ENCODE measurements at regions not wholly inside any gene's neighbourhood (a gene's known extent, or its start where the extent isn't known, plus 50 kb on each side); places are given as distances from the start of the nearest gene placed in this dataset.

DNA sequence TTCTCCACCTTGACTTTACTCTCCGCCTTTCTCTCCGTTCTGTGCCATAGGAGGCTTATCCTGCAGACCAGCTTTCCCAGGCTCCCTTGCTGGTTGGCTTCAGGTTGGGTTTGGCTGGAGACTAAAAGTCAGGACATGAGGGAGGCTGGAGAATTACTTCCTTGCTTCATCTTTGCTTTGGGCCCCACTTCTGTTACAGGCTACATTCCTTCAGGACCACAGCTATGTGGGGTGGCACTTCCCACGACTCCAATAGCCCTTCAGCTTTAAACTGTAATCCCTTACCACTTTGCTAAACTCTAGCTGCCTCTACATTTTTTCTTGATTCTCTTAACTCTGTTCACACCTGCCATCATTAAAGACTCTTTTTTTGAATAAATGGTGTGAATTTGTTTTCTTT lies 186.7 kb upstream of the NR4A3 start:
- H3K4me3 ChIP-seq (replicated peaks in 1 of 2; ENCODE audit: low read depth in 2 of 2, low read length in 2 of 2) = no peak overlapping the region
- TF ChIP-seq, protein P1, sequence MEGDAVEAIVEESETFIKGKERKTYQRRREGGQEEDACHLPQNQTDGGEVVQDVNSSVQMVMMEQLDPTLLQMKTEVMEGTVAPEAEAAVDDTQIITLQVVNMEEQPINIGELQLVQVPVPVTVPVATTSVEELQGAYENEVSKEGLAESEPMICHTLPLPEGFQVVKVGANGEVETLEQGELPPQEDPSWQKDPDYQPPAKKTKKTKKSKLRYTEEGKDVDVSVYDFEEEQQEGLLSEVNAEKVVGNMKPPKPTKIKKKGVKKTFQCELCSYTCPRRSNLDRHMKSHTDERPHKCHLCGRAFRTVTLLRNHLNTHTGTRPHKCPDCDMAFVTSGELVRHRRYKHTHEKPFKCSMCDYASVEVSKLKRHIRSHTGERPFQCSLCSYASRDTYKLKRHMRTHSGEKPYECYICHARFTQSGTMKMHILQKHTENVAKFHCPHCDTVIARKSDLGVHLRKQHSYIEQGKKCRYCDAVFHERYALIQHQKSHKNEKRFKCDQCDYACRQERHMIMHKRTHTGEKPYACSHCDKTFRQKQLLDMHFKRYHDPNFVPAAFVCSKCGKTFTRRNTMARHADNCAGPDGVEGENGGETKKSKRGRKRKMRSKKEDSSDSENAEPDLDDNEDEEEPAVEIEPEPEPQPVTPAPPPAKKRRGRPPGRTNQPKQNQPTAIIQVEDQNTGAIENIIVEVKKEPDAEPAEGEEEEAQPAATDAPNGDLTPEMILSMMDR (IDR thresholded peaks at IDR 0.05; ENCODE audit: low read depth, low read length) = no peak
- peak in 1 of 2 donors; percentile 0 for DNase-seq (ENCODE audit: low read depth in 2 of 2)

DNA sequence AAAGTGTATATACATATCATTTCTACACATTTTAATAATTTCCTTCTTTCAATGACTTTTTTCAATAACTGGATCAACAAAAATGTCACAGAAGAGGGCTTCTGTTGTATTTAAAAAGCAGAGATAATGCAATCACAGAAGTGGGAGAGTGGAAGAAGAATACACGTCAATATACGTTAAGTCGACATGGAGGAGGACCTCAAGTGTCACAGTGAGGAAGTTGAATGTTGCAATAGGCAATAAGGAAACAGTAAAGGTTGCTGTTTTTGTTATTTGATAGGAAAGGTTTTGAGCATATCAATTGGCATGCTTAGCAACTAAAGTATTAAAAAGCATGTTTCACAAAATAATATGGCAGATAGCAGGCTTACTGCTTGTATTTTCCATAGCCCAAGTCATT lies 184.0 kb upstream of the NR4A3 start:
- H3K4me3 ChIP-seq (replicated peaks in 1 of 2; ENCODE audit: low read depth in 2 of 2, low read length in 2 of 2) = no peak overlapping the region
- TF ChIP-seq, protein P1 (IDR thresholded peaks at IDR 0.05; ENCODE audit: low read depth, low read length) = no peak
- DNase-seq (ENCODE audit: low read depth in 2 of 2) = no peak

DNA sequence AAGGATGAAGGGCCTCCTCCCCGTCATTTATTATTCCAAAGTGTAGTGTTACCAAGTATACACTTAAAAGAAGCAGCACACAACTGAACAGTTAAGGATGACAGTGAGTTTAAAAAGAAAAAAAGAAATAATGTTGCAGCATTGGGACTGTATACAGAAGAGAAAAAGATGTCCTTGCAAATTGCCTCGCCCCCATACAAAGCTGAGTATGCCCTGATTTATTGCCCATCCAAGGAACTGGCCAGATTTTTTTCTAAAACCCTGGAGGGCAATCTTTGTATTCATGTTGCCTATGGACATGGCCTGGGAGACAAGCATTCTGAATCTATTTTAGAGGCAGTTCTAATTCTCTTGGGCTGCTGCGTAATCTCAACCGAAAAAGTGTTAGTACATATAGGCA lies 182.7 kb upstream of the NR4A3 start:
- TF ChIP-seq, protein P1 (IDR thresholded peaks at IDR 0.05; ENCODE audit: low read depth, low read length) = no peak
- no peak for DNase-seq (ENCODE audit: low read depth in 2 of 2)
- H3K4me3 ChIP-seq (replicated peaks in 1 of 2; ENCODE audit: low read depth in 2 of 2, low read length in 2 of 2) = no peak overlapping the region

DNA sequence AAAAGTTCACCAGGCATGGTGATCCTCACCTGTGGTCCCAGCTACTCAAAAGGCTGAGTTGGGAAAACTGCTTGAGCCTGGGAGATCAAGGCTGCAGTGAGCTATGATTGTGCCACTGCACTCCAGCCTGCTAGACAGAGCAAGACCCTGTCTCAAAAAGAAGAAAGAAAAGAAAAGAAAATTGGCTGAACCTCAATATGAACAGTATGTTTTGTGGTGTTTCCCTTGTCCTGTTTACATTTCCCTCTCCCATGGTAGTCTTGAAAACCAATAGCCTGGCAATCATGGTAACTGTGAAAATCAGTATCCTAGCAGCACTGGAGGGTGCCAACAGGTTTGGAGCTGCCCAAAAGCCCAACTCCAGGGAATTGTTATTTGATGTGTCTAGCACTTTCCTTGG lies 174.1 kb upstream of the NR4A3 start:
- DNase-seq (ENCODE audit: low read depth in 2 of 2) = no peak
- no peak overlapping the region for H3K4me3 ChIP-seq (replicated peaks in 1 of 2; ENCODE audit: low read depth in 2 of 2, low read length in 2 of 2)
- TF ChIP-seq, protein P1 (IDR thresholded peaks at IDR 0.05; ENCODE audit: low read depth, low read length) = no peak

DNA sequence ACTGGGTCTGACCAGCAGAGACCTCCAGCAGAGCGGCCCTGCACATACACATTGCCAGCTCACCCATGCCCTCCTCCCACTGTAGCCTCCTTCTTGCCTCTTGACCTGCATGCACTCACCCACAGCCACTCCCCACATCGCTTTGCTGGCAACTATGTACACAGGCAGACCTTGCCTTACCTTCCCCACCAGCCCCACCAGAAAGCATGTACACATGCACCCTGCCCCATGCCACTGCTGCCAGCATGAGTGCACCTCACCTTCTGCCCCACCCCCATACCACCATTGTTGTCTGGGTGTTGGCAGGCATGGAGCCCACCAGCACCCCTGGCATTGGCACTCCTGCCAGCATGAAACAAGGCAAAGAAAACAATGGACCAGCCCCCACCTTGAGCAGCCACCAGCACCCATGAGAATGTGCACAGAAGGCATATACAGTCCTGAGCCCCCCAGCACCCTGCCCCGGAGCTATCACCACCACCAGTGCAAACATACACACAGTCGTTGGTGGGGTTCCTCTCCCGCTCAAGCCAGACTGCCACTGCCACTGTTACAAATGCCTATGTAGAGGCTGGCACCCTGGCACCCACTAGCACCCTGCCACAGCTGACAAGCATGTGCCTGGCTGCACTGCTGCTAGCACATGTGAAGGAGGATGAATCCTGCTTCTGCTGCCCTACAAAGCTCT lies 171.4 kb upstream of the NR4A3 start:
- TF ChIP-seq, protein P1 (IDR thresholded peaks at IDR 0.05; ENCODE audit: low read depth, low read length) = no peak

DNA sequence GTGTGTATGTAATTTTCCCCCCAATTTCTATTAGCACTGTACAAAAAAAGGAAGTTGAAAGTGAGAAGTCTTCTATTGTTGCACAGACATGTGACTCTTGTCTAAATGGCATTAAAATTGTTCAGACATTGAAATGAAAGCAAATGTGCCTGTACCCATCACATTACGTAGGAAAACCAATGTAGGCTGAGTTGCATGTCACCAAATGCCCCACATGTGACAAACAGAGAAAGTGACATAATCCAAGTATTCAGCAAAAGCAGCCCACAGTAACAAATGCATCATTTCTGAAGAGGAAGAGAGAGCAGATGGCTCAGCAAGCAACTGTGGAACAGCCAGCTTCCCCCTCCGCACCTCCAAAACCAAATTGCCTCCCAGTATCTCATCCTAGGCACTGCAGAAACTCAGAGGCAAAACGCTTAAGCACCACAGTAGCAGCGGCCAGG lies 161.5 kb upstream of the NR4A3 start:
- TF ChIP-seq, protein P1 (IDR thresholded peaks at IDR 0.05; ENCODE audit: low read depth, low read length) = no peak
- H3K4me3 ChIP-seq (replicated peaks in 1 of 2; ENCODE audit: low read depth in 2 of 2, low read length in 2 of 2) = no peak overlapping the region

More for the DNA sequence above, 171.4 kb upstream of the NR4A3 start:
- H3K4me3 ChIP-seq (replicated peaks in 1 of 2; ENCODE audit: low read depth in 2 of 2, low read length in 2 of 2) = no peak overlapping the region
- DNase-seq (ENCODE audit: low read depth in 2 of 2) = no peak

DNA sequence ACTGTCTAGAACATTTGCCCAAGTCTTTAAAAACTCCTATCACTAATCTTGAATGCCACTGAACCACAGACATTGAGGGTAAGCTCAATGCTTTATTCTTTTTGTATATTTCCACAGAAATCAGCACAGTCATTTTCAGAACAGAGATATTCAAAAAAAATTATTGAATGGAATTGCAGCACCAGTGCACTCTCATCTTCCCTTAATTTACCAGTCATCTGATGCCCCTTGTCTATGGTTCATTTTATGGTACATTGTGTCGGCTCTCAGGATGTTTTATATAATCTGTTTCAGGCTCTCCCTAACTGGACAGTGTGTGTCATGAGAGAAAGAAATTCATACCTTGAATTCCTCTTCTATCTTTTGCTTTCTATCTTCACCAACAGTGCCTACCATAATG lies 158.4 kb upstream of the NR4A3 start:
- TF ChIP-seq, protein P1 (IDR thresholded peaks at IDR 0.05; ENCODE audit: low read depth, low read length) = no peak
- H3K4me3 ChIP-seq (replicated peaks in 1 of 2; ENCODE audit: low read depth in 2 of 2, low read length in 2 of 2) = no peak overlapping the region
- DNase-seq (ENCODE audit: low read depth in 2 of 2) = no peak

More for the DNA sequence above, 161.5 kb upstream of the NR4A3 start:
- DNase-seq (ENCODE audit: low read depth in 2 of 2) = no peak
